Fibroblast of pulmonary artery (primary cell): ENCODE measurements at regions not wholly inside any gene's neighbourhood (a gene's known extent, or its start where the extent isn't known, plus 50 kb on each side); places are given as distances from the start of the nearest gene placed in this dataset.

Experiments used
- DNase-seq: peaks from one replicate; pipeline ENCODE4 v3.0.0-alpha.2; 2010; ENCODE audit warnings: low read depth
- H3K4me3 ChIP-seq: replicated peaks from 2 replicates; pipeline ENCODE4 v1.5.1; 2011; ENCODE audit warnings: low read depth, mild to moderate bottlenecking, control low read depth, low read length, moderate library complexity
- TF ChIP-seq, protein P1 (sequence below): IDR thresholded peaks from 2 replicates; pipeline ENCODE4 v1.5.1; 2011; ENCODE audit warnings: mild to moderate bottlenecking, control low read depth, low read length, inconsistent platforms; ENCODE audit errors: missing control alignments

DNA sequence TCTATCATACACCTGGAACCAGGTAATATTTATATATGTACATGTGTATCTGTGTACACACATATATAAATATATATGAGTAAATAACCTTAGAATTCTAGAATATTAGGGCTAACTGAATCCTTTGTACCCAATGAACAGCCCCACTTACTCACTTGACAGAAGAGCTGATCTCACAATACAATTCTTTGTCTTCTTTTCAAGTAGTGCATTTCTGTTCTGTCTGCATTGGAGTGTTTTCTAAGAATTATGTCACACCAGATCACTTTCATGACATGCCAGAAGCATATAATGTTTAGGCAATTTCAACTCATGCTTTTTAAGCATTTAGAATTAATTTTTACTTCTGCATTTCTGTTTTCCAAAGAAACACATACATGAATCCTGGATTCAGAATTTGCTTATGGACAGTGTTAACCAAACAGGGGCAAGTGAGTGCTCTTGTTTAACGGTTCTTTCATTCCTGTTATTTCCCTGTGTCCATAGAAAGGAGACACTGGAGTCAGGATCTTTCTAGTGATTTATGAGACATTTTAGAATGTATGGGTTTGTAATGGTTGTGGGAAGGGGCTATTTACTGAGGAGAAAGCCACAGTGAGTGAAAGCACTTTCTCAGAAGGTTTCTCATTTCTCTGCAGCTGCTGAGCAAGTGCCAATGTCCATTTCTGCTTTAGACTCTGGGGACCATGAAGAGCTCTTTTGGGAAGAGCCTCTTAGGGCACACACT is 123.2 kb downstream of the RMI1 start:
- TF ChIP-seq, protein P1, sequence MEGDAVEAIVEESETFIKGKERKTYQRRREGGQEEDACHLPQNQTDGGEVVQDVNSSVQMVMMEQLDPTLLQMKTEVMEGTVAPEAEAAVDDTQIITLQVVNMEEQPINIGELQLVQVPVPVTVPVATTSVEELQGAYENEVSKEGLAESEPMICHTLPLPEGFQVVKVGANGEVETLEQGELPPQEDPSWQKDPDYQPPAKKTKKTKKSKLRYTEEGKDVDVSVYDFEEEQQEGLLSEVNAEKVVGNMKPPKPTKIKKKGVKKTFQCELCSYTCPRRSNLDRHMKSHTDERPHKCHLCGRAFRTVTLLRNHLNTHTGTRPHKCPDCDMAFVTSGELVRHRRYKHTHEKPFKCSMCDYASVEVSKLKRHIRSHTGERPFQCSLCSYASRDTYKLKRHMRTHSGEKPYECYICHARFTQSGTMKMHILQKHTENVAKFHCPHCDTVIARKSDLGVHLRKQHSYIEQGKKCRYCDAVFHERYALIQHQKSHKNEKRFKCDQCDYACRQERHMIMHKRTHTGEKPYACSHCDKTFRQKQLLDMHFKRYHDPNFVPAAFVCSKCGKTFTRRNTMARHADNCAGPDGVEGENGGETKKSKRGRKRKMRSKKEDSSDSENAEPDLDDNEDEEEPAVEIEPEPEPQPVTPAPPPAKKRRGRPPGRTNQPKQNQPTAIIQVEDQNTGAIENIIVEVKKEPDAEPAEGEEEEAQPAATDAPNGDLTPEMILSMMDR, result no peak
- DNase-seq, result no peak
- H3K4me3 ChIP-seq, result no peak overlapping the region

DNA sequence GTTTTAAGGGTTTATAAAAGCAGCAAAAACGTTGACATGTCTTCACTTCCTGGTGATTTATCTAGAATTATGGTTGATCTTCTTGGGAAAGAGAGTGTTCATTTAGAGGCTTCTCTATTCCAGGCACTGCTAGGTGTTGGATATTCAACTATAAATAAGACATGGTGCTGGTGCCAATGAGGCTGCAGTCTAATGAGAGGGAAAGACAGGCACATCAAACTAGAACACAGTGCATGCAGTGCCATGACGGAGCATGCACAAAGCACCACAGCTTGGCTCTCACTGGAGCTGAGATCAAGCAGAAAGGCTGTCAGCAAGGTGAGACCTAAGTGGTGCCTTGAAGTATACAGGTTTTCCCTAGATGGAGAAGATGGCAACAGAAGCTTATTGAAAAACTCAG is 126.5 kb downstream of the RMI1 start:
- TF ChIP-seq, protein P1, result no peak
- DNase-seq, result no peak
- no peak overlapping the region for H3K4me3 ChIP-seq

DNA sequence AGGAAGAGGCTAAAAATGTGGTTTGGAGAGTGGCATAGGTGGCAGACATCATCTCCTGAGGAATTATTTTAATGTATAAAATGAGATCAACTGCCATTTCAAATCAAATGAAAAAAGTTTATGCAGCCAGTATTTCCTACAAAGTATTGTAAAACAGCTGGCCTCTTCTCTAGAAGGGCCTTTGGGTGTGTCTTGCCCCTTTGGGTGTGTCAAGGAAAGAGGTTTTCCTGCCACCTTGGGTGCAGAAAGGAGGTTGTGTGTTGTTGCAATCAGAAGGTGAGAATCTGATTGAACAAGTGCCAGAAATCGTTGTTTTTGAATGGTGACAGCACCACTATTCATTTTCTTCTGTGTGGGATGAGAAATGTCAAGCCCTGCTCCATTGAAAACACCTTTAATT is 127.4 kb downstream of the RMI1 start:
- DNase-seq, result no peak
- H3K4me3 ChIP-seq, result no peak overlapping the region
- TF ChIP-seq, protein P1, result no peak

DNA sequence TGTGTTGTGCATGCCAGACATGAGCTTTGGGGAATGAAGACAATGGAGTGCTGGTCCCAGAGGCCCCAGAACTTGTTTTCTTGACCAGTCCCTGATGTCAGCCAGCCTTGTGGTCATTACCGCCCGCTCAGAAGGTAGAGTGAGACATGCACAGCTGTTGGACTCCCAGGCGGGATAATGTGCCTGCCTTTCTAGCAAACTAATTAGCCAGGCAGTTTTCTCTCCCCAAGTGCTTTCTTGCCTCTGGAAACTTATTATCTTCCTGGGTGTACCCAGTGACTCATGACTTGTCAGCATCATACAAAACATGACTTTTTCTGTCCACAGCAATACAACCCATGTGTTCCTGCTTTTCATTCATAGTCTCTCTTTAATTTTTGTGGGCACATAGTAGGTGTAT is 131.1 kb downstream of the RMI1 start:
- peak; percentile 18 for DNase-seq
- no peak overlapping the region for H3K4me3 ChIP-seq
- TF ChIP-seq, protein P1, result no peak

DNA sequence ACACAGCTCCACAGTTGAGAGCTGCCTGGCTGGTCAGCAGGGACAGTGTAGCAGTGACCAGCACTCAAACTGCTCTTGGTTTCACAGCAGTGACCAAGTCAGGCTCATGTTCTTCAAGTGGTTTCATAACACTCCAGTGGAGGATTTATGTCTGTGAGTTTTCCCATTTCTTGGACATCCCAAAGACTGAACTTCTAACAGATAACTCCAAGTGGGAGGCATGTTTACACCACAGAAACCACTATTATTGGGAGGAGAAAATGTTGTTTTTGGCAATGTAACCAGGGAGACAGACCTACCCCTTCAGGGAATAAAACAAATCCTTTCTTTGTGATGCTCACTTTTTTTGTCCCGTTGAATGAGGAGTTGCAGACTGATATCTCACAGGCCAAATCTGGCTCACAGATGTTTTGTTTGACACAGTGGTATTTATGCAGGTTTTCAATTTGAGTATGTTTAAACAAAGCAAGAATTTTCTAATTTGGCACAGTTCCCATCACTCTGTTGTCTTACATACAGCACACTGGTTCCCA is 141.5 kb downstream of the RMI1 start:
- TF ChIP-seq, protein P1, result no peak
- peak; percentile 91 for DNase-seq

DNA sequence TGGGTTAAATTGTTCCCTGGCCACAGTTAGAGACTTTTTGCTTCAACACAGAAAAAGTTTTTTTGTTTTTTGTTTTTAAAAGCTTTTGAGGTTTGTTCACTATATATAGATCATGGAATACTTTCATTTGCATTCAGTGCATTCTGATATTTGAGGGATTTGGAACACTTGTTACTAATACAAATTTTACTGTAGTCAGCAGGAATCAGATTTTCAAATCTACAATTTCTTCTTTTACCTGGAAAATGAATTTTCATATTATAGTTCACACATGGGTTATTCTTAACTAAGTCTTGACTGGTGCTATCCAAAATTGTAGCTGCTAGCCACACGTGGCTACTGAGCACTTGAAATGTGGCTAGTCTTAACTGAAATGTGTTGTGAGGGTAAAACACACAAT is 142.0 kb downstream of the RMI1 start:
- H3K4me3 ChIP-seq, result no peak overlapping the region
- TF ChIP-seq, protein P1, result no peak
- no peak for DNase-seq

More for the DNA sequence above, 141.5 kb downstream of the RMI1 start:
- no peak overlapping the region for H3K4me3 ChIP-seq
